Mesenchymal stem cell (in vitro differentiated cells and primary cell): ENCODE measurements at regions not wholly inside any gene's neighbourhood (a gene's known extent, or its start where the extent isn't known, plus 50 kb on each side); places are given as distances from the start of the nearest gene placed in this dataset.
A peak's percentile ranks its signal among the peaks of the same experiment; 100 is the strongest.

Experiments
- DNase-seq: peaks from one replicate; pipeline ENCODE4 v3.0.0-alpha.2; 2013
- H2AFZ ChIP-seq: one replicate; pipeline ENCODE4 v1.6.1; 2013; ENCODE audit warnings: low read depth, mild to moderate bottlenecking, control low read depth, inconsistent platforms, low read length, moderate library complexity
- H2AK5ac ChIP-seq: 2 replicates; pipeline ENCODE4 v1.6.1; 2013; ENCODE audit warnings: low read length, moderate library complexity, mild to moderate bottlenecking, inconsistent platforms; ENCODE audit not compliant: severe bottlenecking
- H2BK120ac ChIP-seq: one replicate; pipeline ENCODE4 v1.6.1; 2013; ENCODE audit warnings: low read depth, mild to moderate bottlenecking, inconsistent platforms, low read length, moderate library complexity
- H2BK12ac ChIP-seq, 2 experiments: one replicate each; pipeline ENCODE4 v1.6.1; 2013; ENCODE audit warnings: inconsistent platforms in 2 of 2, low read length in 2 of 2, mild to moderate bottlenecking in 2 of 2, moderate library complexity in 2 of 2, control low read depth in 1 of 2
- H2BK15ac ChIP-seq: one replicate; pipeline ENCODE4 v1.6.1; 2013; ENCODE audit warnings: mild to moderate bottlenecking, low read depth, inconsistent platforms; ENCODE audit not compliant: poor library complexity, severe bottlenecking
- H2BK5ac ChIP-seq: 2 replicates; pipeline ENCODE4 v1.6.1; 2013; ENCODE audit warnings: low read depth, mild to moderate bottlenecking, low read length, control low read depth, inconsistent platforms; ENCODE audit not compliant: poor library complexity, severe bottlenecking
- H3K14ac ChIP-seq, 2 experiments: one replicate each; pipeline ENCODE4 v1.6.1; 2013; ENCODE audit warnings: inconsistent platforms in 2 of 2, low read length in 2 of 2, control low read depth in 1 of 2, mild to moderate bottlenecking in 1 of 2, moderate library complexity in 1 of 2
- H3K18ac ChIP-seq, 2 experiments: one replicate each; pipeline ENCODE4 v1.6.1; 2013; ENCODE audit warnings: inconsistent platforms in 2 of 2, low read length in 2 of 2, control low read depth in 1 of 2, low read depth in 1 of 2, mild to moderate bottlenecking in 1 of 2
- H3K23ac ChIP-seq, 2 experiments: one replicate each; pipeline ENCODE4 v1.6.1; 2013; ENCODE audit warnings: inconsistent platforms in 2 of 2, low read length in 2 of 2, mild to moderate bottlenecking in 2 of 2, moderate library complexity in 2 of 2, control low read depth in 1 of 2
- H3K27ac ChIP-seq: 2 replicates; pipeline ENCODE4 v1.5.1; 2013; ENCODE audit warnings: mild to moderate bottlenecking, moderate library complexity, low read length, control low read depth, inconsistent platforms; ENCODE audit not compliant: poor library complexity, severe bottlenecking
- H3K27me3 ChIP-seq, 2 experiments: 2 replicates each; pipeline versions ENCODE4 v1.6.1 to v1.7.0; 2013; ENCODE audit warnings: low read length in 2 of 2, mild to moderate bottlenecking in 2 of 2, moderate library complexity in 2 of 2, control low read depth in 1 of 2, inconsistent platforms in 1 of 2; ENCODE audit not compliant: control insufficient read depth in 1 of 2, insufficient read depth in 1 of 2
- H3K36me3 ChIP-seq, 2 experiments: 2 replicates each; pipeline versions ENCODE4 v1.6.1 to v1.7.0; 2013; ENCODE audit warnings: low read length in 2 of 2, control low read depth in 1 of 2, inconsistent platforms in 1 of 2, low read depth in 1 of 2, mild to moderate bottlenecking in 1 of 2; ENCODE audit not compliant: insufficient read depth in 2 of 2, control insufficient read depth in 1 of 2
- H3K4ac ChIP-seq, 2 experiments: one replicate each; pipeline ENCODE4 v1.6.1; 2013; ENCODE audit warnings: inconsistent platforms in 2 of 2, low read length in 2 of 2, mild to moderate bottlenecking in 2 of 2, moderate library complexity in 2 of 2, control low read depth in 1 of 2, low read depth in 1 of 2
- H3K4me1 ChIP-seq: 2 replicates; pipeline ENCODE4 v1.6.1; 2013; ENCODE audit warnings: low read depth, low read length, control low read depth; ENCODE audit not compliant: control insufficient read depth, insufficient read depth
- H3K4me2 ChIP-seq: 2 replicates; pipeline ENCODE4 v1.6.1; 2013; ENCODE audit warnings: low read length, mild to moderate bottlenecking, inconsistent platforms; ENCODE audit not compliant: poor library complexity, severe bottlenecking
- H3K4me3 ChIP-seq, 2 experiments: 2 replicates each; pipeline versions ENCODE4 v1.5.1 to v1.7.0; 2013; ENCODE audit warnings: low read length in 2 of 2, mild to moderate bottlenecking in 2 of 2, control low read depth in 1 of 2, low read depth in 1 of 2; ENCODE audit not compliant: insufficient read depth in 1 of 2
- H3K79me1 ChIP-seq: replicated peaks from 2 replicates; pipeline ENCODE4 v1.6.1; 2013; ENCODE audit warnings: mild to moderate bottlenecking, control low read depth, low read length, inconsistent platforms; ENCODE audit not compliant: poor library complexity, severe bottlenecking
- H3K9ac ChIP-seq: 2 replicates; pipeline ENCODE4 v1.7.0; 2013; ENCODE audit warnings: mild to moderate bottlenecking, low read length, moderate library complexity
- H3K9me3 ChIP-seq: 2 replicates; pipeline ENCODE4 v1.7.0; 2013; ENCODE audit warnings: mild to moderate bottlenecking, low read length; ENCODE audit not compliant: control insufficient read depth
- H4K8ac ChIP-seq: one replicate; pipeline ENCODE4 v1.6.1; 2013; ENCODE audit warnings: inconsistent platforms, mild to moderate bottlenecking, low read length, moderate library complexity
- H4K91ac ChIP-seq: one replicate; pipeline ENCODE4 v1.6.1; 2013; ENCODE audit warnings: mild to moderate bottlenecking, low read length, inconsistent platforms
- WGBS: methylation state at CpG from one replicate; pipeline ENCODE4 v1.1.7; 2013; ENCODE audit warnings: mixed read lengths; 5-methylcytosine and 5-hydroxymethylcytosine counted together

DNA sequence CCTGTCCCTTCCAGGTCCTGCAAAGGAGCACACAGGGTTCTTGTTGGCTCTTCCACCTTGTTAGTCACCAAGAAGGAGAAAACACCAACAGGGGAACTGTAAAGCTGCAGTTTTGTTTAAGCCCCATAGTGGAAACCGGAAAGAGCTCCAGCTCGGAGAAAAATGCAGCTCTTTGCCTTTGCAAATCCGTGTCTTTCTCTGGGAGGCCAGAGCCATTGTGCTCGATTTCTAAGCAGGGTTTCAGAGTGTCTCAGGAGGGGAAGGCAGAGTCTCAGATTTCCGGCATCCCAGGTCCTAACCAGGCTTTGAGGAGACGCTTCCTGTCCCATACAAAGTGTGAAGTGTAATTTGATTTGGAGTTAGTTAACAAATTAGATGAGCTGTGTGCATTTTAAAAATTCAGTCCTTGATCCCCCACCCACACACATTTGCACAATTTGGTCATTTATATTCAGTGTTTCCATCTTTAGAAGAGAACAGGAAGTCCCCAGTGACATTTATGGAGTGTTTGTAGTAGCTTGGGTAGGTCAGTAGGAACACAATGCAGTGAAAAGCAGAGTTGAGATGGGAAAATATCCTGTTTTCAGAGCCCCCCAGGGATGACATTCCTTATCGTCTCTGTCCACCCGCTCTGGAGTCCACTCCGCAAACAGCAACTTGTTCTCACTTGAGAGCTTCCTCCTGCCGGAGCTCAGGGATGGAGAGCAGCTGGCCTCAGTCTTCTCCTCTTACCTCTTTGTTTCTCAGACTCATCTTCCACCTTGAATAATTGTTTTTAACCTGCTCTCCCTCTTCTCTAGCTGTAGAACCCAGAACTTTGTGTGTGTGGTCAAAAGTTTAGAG, 331.9 kb downstream of the SEC14L1 start:
- peak overlapping the region; percentile 36 for H2AK5ac ChIP-seq
- peak overlapping the region; percentile 67 to 88 for H3K18ac ChIP-seq
- no peaks in the 10 kb centered on the region for H3K27me3 ChIP-seq
- H3K14ac ChIP-seq, result no peak overlapping the region
- H3K79me1 ChIP-seq, result peaks cover 10% of the 10 kb centered on the region
- H4K8ac ChIP-seq, result peak overlapping the region; percentile 94
- peak overlapping the region; percentile 42 to 66 for H3K4ac ChIP-seq
- H2BK120ac ChIP-seq, result peak overlapping the region; percentile 91
- peak overlapping the region; percentile 76 for H4K91ac ChIP-seq
- peak; percentile 80 for DNase-seq
- H3K36me3 ChIP-seq, result peaks cover 20 to 27% of the 10 kb centered on the region in 2 experiments
- H2BK15ac ChIP-seq, result peak overlapping the region; percentile 3
- H3K9ac ChIP-seq, result peak overlapping the region; percentile 67
- H2BK12ac ChIP-seq, result peak overlapping the region in 1 of 2 experiments; percentile 78
- no peaks in the 10 kb centered on the region for H3K9me3 ChIP-seq
- peaks cover 73% of the 10 kb centered on the region for H3K4me1 ChIP-seq
- H2AFZ ChIP-seq, result no peak overlapping the region
- no peak overlapping the region for H3K4me2 ChIP-seq
- 4% methylated on average over 8 of the region's 10 CpGs for WGBS
- H3K4me3 ChIP-seq, result peak overlapping the region in 1 of 2 experiments; percentile 0
- no peak overlapping the region for H3K23ac ChIP-seq
- H3K27ac ChIP-seq, result peak overlapping the region; percentile 88
- no peak overlapping the region for H2BK5ac ChIP-seq

DNA sequence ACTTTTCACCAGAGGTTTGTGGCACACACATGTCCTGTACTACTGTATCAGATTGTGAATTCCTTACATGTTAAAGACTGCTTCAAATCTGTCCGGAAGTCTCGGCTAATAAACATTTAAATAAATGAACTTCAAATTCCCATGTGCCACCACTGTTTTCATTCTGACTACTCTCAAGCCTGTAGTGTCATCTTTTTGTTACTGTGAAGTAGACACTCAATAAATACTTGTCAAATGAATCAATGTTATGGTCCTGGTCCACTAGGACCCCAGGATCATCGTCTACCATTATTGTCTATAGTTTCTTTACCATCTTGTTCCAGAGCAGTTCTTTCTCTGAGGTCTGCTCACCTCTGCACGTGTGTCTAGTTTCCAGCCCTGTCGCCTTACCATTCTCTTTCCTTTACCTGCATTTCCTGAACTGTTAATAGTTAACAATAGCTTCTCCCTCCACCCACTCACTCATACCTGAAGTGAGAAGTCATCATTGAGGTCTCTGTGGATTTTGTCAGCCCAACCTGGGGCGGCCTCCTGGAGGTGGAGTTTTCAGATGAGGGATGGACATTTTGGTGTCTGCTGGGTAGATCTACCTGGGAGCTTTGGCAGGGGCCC, 333.0 kb downstream of the SEC14L1 start:
- H2BK5ac ChIP-seq, result no peak overlapping the region

DNA sequence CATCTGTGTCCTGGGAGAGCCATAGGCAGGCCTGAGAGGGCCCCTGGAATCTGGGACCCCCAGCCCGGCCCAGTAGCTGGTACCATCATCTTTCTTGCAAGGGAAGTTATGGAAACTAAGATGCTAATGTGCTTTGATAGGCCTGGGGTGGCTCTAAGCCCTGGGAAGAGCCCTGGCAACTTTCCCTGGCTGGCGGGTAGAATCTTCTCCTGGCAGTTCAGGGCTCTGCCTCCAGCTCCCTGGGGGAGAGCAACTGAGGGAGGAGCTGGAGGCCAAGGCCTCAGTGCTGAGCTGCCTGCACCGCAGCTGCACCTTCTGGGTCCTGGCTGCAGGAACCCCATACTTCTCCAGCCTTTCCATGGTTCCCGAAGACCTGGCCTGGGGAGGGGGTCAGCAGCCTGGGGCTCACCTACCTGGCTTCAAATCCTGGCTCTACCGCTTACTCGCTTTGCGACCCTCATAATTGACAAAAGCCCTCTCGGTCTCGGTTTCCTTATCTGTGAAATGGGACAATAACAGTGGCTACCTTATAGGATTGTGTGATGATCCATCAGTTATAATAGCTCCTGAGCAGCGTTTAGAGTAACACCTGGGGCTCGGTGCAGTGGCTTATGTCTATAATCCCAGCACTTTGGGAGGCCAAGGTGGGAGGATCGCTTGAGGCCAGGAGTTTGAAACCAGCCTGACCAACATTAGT, 333.7 kb downstream of the SEC14L1 start:
- peak overlapping the region in 1 of 2 experiments; percentile 32 for H2BK12ac ChIP-seq
- WGBS, result 91% methylated on average over 12 of the region's 12 CpGs
- H3K4me2 ChIP-seq, result no peak overlapping the region
- H4K91ac ChIP-seq, result peak overlapping the region; percentile 31
- H3K18ac ChIP-seq, result peak overlapping the region; percentile 16 to 50
- peak overlapping the region; percentile 47 for H2AK5ac ChIP-seq
- H2AFZ ChIP-seq, result no peak overlapping the region
- peaks cover 4% of the 10 kb centered on the region for H3K79me1 ChIP-seq
- H4K8ac ChIP-seq, result peak overlapping the region; percentile 7
- peak overlapping the region; percentile 74 for H3K27ac ChIP-seq
- H3K4ac ChIP-seq, result no peak overlapping the region
- no peak overlapping the region for H3K14ac ChIP-seq
- H2BK120ac ChIP-seq, result peak overlapping the region; percentile 35
- no peak overlapping the region for H3K4me3 ChIP-seq
- H3K27me3 ChIP-seq, result no peaks in the 10 kb centered on the region
- peaks cover 18 to 23% of the 10 kb centered on the region in 2 experiments for H3K36me3 ChIP-seq
- no peak overlapping the region for H2BK15ac ChIP-seq
- no peak overlapping the region for H2BK5ac ChIP-seq
- H3K9me3 ChIP-seq, result no peaks in the 10 kb centered on the region
- no peak overlapping the region for H3K23ac ChIP-seq
- DNase-seq, result no peak
- H3K9ac ChIP-seq, result peak overlapping the region; percentile 77
- H3K4me1 ChIP-seq, result peaks cover 68% of the 10 kb centered on the region

More for the DNA sequence above, 333.0 kb downstream of the SEC14L1 start:
- 51% methylated on average over 6 of the region's 6 CpGs for WGBS
- Histone ChIP-seq H2BK120ac (no peak overlapping the region), H3K4me3 (no peak overlapping the region), H3K27me3 (no peaks in the 10 kb centered on the region), H3K27ac (peak overlapping the region; percentile 88), H3K4me2 (no peak overlapping the region), H2BK15ac (no peak overlapping the region), H4K91ac (no peak overlapping the region), H3K79me1 (peaks cover 7% of the 10 kb centered on the region), H2BK12ac (no peak overlapping the region), H3K4ac (no peak overlapping the region), H2AK5ac (peak overlapping the region; percentile 47), H3K14ac (no peak overlapping the region), H2AFZ (no peak overlapping the region), H4K8ac (no peak overlapping the region), H3K9me3 (no peaks in the 10 kb centered on the region), H3K36me3 (peaks cover 19 to 25% of the 10 kb centered on the region in 2 experiments), H3K18ac (no peak overlapping the region), H3K9ac (no peak overlapping the region), H3K23ac (no peak overlapping the region), H3K4me1 (peaks cover 70% of the 10 kb centered on the region)
- DNase-seq, result no peak
